HEK293 (cell line): ENCODE measurements at regions not wholly inside any gene's neighbourhood (a gene's known extent, or its start where the extent isn't known, plus 50 kb on each side); places are given as distances from the start of the nearest gene placed in this dataset.

Source experiments
- CTCF ChIP-seq: fragments of 450-650 bp; formaldehyde crosslinking; IDR thresholded peaks from 2 replicates; pipeline ENCODE4 v1.5.1; 2016; ENCODE audit warnings: missing biosample characterization, missing genetic modification characterization
- MYNN ChIP-seq: fragments of 450-650 bp; formaldehyde crosslinking; IDR thresholded peaks from 2 replicates; pipeline ENCODE4 v1.5.1; 2016; ENCODE audit warnings: missing biosample characterization, missing genetic modification characterization, borderline replicate concordance
- PRDM2 ChIP-seq: fragments of 450-650 bp; formaldehyde crosslinking; IDR thresholded peaks from 2 replicates; pipeline ENCODE4 v1.5.1; 2016; ENCODE audit warnings: missing biosample characterization, missing genetic modification characterization, borderline replicate concordance
- ZNF112 ChIP-seq: fragments of 450-650 bp; formaldehyde crosslinking; IDR thresholded peaks from 2 replicates; pipeline ENCODE4 v1.5.0; 2017; ENCODE audit warnings: missing biosample characterization, missing genetic modification characterization
- ZNF133 ChIP-seq: fragments of 450-650 bp; formaldehyde crosslinking; IDR thresholded peaks from 2 replicates; pipeline ENCODE4 v1.5.1; 2016; ENCODE audit warnings: missing biosample characterization, missing genetic modification characterization
- ZNF701 ChIP-seq: fragments of 450-650 bp; formaldehyde crosslinking; IDR thresholded peaks from 2 replicates; pipeline ENCODE4 v1.5.1; 2016; ENCODE audit warnings: missing biosample characterization, missing genetic modification characterization
- TF ChIP-seq, protein P1 (sequence below): fragments of 450-650 bp; formaldehyde crosslinking; IDR thresholded peaks from 2 replicates; pipeline ENCODE4 v1.5.1; 2017; ENCODE audit warnings: missing biosample characterization, missing genetic modification characterization
- TF ChIP-seq, protein P2 (sequence below): fragments of 450-650 bp; IDR thresholded peaks from 2 replicates; pipeline ENCODE4 v1.5.1; 2018; ENCODE audit warnings: missing biosample characterization, missing genetic modification characterization
- TF ChIP-seq, protein P3 (sequence below): fragments of 450-650 bp; formaldehyde crosslinking; IDR thresholded peaks from 2 replicates; pipeline ENCODE4 v1.5.1; 2016; ENCODE audit warnings: missing biosample characterization, missing genetic modification characterization

- TF ChIP-seq ZNF701 (tag by site-specific recombination) (no peak), MYNN (tag by site-specific recombination) (no peak), ZNF133 (tag by site-specific recombination) (no peak), PRDM2 (tag by site-specific recombination) (no peak), CTCF (tag by site-specific recombination) (no peak), ZNF112 (no peak)
- TF ChIP-seq, protein P1, sequence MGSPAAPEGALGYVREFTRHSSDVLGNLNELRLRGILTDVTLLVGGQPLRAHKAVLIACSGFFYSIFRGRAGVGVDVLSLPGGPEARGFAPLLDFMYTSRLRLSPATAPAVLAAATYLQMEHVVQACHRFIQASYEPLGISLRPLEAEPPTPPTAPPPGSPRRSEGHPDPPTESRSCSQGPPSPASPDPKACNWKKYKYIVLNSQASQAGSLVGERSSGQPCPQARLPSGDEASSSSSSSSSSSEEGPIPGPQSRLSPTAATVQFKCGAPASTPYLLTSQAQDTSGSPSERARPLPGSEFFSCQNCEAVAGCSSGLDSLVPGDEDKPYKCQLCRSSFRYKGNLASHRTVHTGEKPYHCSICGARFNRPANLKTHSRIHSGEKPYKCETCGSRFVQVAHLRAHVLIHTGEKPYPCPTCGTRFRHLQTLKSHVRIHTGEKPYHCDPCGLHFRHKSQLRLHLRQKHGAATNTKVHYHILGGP (tag by site-specific recombination): no peak
- TF ChIP-seq, protein P2, sequence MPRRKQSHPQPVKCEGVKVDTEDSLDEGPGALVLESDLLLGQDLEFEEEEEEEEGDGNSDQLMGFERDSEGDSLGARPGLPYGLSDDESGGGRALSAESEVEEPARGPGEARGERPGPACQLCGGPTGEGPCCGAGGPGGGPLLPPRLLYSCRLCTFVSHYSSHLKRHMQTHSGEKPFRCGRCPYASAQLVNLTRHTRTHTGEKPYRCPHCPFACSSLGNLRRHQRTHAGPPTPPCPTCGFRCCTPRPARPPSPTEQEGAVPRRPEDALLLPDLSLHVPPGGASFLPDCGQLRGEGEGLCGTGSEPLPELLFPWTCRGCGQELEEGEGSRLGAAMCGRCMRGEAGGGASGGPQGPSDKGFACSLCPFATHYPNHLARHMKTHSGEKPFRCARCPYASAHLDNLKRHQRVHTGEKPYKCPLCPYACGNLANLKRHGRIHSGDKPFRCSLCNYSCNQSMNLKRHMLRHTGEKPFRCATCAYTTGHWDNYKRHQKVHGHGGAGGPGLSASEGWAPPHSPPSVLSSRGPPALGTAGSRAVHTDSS (tag by site-specific recombination): no peak
- TF ChIP-seq, protein P3, sequence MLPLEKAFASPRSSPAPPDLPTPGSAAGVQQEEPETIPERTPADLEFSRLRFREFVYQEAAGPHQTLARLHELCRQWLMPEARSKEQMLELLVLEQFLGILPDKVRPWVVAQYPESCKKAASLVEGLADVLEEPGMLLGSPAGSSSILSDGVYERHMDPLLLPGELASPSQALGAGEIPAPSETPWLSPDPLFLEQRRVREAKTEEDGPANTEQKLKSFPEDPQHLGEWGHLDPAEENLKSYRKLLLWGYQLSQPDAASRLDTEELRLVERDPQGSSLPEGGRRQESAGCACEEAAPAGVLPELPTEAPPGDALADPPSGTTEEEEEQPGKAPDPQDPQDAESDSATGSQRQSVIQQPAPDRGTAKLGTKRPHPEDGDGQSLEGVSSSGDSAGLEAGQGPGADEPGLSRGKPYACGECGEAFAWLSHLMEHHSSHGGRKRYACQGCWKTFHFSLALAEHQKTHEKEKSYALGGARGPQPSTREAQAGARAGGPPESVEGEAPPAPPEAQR (tag by site-specific recombination): no peak
Measured at GRCh38 chr9:16344343-16344742, 526.1 kb downstream of the BNC2 start.
